Testis (tissue), 2 donors: ENCODE measurements at regions not wholly inside any gene's neighbourhood (a gene's known extent, or its start where the extent isn't known, plus 50 kb on each side); places are given as distances from the start of the nearest gene placed in this dataset.

ENCODE experiments used
- DNase-seq: peaks from one replicate; pipeline ENCODE4 v3.0.0-alpha.2; 2019
- H3K27ac ChIP-seq, 2 donors: fragments of 200-600 bp; sonication (generic); one replicate each; pipeline ENCODE4 v1.5.1; 2019
- H3K27me3 ChIP-seq: fragments of 200-600 bp; sonication (generic); one replicate; pipeline ENCODE4 v1.5.1; 2019
- H3K36me3 ChIP-seq: fragments of 200-600 bp; sonication (generic); one replicate; pipeline ENCODE4 v1.5.1; 2017; ENCODE audit warnings: low read depth; ENCODE audit errors: missing control alignments
- H3K4me1 ChIP-seq: fragments of 200-600 bp; sonication (generic); one replicate; pipeline ENCODE4 v1.5.1; 2019
- H3K4me3 ChIP-seq, 2 donors: fragments of 200-600 bp; sonication (generic); one replicate each; pipeline ENCODE4 v1.5.1; 2017 to 2019
- H3K9me3 ChIP-seq: fragments of 200-600 bp; sonication (generic); one replicate; pipeline ENCODE4 v1.5.1; 2017
- CTCF ChIP-seq, 3 experiments: fragments of 450-650 bp in 2 of 3; fragments of 200-600 bp in 1 of 3; sonication (generic) in 1 of 3; IDR thresholded peaks; one replicate each; pipeline ENCODE4 v1.5.1; 2016 to 2019; ENCODE audit warnings: antibody characterized with exemption in 3 of 3, mild to moderate bottlenecking in 2 of 3, moderate library complexity in 1 of 3
- POLR2A ChIP-seq: fragments of 450-650 bp; IDR thresholded peaks from one replicate; pipeline ENCODE4 v1.6.1; 2017; ENCODE audit warnings: antibody characterized with exemption, mild to moderate bottlenecking, moderate library complexity
- WGBS, 2 donors: methylation state at CpG; one replicate each; pipeline ENCODE4 v1.1.5; 2018; 5-methylcytosine and 5-hydroxymethylcytosine counted together
- intact Hi-C: fragments of 100-400 bp; cut with DNase I; formaldehyde crosslinking; loops from one replicate; pipeline ENCODE4 v1.15.1; 2023; ENCODE audit warnings: low total_unique reads

DNA sequence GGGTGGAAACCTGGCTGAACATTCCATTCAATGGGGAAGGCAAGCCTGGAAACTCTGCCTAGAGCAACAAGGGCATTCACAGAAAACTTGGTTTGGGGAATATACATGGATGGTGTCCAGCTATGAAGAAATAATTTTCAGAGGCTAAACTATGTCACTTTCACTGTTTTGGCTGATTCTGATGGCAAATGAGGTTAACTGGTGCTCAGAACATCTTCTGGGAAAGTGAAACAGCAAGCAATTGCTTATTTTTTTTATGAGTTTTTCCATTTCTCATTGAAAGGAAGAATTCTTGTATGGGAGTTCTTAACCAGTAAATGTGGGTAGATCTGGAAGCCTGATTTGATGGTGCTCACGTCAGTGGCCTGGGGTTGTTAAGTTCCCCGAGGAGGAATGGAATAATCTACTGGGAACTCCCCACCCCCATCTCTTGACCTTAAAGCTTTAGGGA, 132.8 kb upstream of the BTG1 start:
- 51 to 53% methylated on average over 2 of the region's 2 CpGs for WGBS, 2 donors
- DNase-seq = no peak
- Histone ChIP-seq H3K4me3 (no peak overlapping the region), H3K27ac (no peak overlapping the region), H3K36me3 (no peaks in the 10 kb centered on the region), H3K4me1 (no peaks in the 10 kb centered on the region), H3K27me3 (no peaks in the 10 kb centered on the region), H3K9me3 (no peaks in the 10 kb centered on the region)
- TF ChIP-seq CTCF (IDR thresholded peaks at IDR 0.05) (no peak), POLR2A (no peak)
- intact Hi-C loops = no loop called here

DNA sequence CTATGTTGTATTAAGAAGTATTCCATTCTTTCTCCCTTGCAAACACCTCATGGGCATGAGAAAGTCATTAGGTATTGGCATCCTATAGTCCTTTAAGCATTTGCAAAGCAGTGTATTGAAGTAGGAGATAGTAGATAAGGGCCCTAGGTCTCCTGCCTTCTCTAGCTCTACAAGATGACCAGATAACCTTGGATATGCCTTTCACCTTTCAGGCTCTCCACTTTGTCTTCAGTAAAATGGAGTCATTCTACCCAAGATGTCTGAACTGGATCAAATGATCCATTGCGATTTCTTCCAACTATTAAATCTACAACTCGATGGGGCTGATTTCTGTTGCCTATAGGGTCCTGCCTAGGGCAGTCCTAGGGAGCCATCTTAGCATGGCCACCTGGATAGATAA, 132.1 kb upstream of the BTG1 start:
- no peak overlapping the region for H3K27ac ChIP-seq
- WGBS, 2 donors = 46 to 50% methylated on average over 2 of the region's 2 CpGs
- intact Hi-C loops = no loop called here

GRCh38 chr12:92276276-92276675, 130.6 kb upstream of the BTG1 start:
- no peaks in the 10 kb centered on the region for H3K4me1 ChIP-seq
- H3K27me3 ChIP-seq = no peaks in the 10 kb centered on the region
- TF ChIP-seq POLR2A = no peak
- TF ChIP-seq CTCF (IDR thresholded peaks at IDR 0.05) = no peak
- no peaks in the 10 kb centered on the region for H3K9me3 ChIP-seq
- H3K36me3 ChIP-seq = no peaks in the 10 kb centered on the region
- H3K4me3 ChIP-seq = no peak overlapping the region
- 85% methylated on average over 1 of the region's 1 CpG for WGBS, 2 donors
- H3K27ac ChIP-seq = no peak overlapping the region
- no peak for DNase-seq
- intact Hi-C loops = no loop called here

More for the DNA sequence above, 132.1 kb upstream of the BTG1 start:
- Histone ChIP-seq H3K36me3 (no peaks in the 10 kb centered on the region), H3K4me1 (no peaks in the 10 kb centered on the region), H3K27me3 (no peaks in the 10 kb centered on the region), H3K4me3 (no peak overlapping the region), H3K9me3 (no peaks in the 10 kb centered on the region)
- no peak for DNase-seq
- TF ChIP-seq POLR2A (no peak), CTCF (IDR thresholded peaks at IDR 0.05) (no peak)

DNA sequence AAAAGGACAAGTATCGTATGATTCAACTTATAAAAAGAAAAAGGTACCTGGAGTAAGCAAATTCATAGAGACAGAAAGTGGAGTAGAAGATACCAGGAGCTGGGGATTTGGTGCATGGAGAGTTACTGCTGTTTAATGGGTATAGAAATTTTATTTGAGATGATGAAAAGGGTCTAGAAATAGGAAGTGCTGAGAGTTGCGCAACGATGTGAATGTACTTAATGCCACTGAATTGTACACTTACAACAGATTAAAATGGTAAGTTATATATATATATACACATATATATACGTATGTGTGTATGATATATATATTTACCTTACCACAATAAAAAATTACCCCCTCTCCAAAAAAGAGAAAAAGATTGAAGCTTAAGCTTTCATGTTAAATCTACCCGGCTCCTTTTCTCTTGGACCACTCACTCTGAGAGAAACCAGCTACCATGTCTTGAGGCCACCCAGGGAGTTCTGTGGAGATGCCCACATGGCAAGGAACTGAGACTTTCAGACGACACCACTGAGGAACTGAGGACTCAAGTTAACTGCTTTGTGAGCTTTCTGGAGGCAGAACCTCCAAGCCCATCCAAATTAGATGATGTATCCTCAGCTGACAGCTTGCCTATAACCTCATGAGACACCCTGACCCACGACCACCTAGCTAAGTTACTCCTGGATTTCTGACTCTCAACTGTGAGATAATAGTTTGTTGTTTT, 130.0 kb upstream of the BTG1 start:
- no peak overlapping the region for H3K27ac ChIP-seq
- TF ChIP-seq POLR2A (no peak), CTCF (IDR thresholded peaks at IDR 0.05) (no peak)
- no peaks in the 10 kb centered on the region for H3K4me1 ChIP-seq
- H3K27me3 ChIP-seq = no peaks in the 10 kb centered on the region
- no peaks in the 10 kb centered on the region for H3K9me3 ChIP-seq
- no peak overlapping the region for H3K4me3 ChIP-seq
- intact Hi-C loops = no loop called here
- WGBS, 2 donors = 74 to 77% methylated on average over 7 of the region's 7 CpGs
- H3K36me3 ChIP-seq = no peaks in the 10 kb centered on the region
- no peak for DNase-seq

DNA sequence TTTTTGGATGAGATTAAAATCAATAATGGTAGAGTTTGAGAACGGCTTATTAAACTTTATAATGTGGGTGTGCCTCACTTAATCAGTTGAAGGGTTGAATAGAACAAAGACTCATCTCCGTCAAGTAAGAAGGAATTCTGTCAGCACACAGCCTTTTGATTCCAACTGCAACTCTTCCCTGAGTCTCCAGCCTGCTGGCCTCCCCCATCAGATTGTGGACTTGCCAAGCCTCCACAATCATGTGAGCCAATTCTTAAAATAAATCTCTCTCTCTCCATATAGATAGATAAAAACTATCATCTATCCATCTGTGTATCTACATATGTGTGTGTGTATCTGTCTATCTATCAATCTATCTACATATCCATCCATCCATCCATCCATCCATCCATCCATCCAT, 127.4 kb upstream of the BTG1 start:
- no peak for DNase-seq
- TF ChIP-seq POLR2A (no peak), CTCF (IDR thresholded peaks at IDR 0.05) (no peak)
- Histone ChIP-seq H3K36me3 (no peaks in the 10 kb centered on the region), H3K9me3 (no peaks in the 10 kb centered on the region), H3K27me3 (no peaks in the 10 kb centered on the region), H3K4me3 (no peak overlapping the region), H3K4me1 (no peaks in the 10 kb centered on the region), H3K27ac (no peak overlapping the region)
- intact Hi-C loops = no loop called here
- WGBS, 2 donors = 91 to 94% methylated on average over 2 of the region's 2 CpGs
